Nephron progenitor cell (in vitro differentiated cells): ENCODE measurements at regions not wholly inside any gene's neighbourhood (a gene's known extent, or its start where the extent isn't known, plus 50 kb on each side); places are given as distances from the start of the nearest gene placed in this dataset.
"Not testable (repeated sequence)": the region's sequence is repeated elsewhere in the genome, so short reads cannot be mapped to it uniquely, and the experiment has no call there.

Source experiments
- DNase-seq: peaks from one replicate; pipeline ENCODE4 v3.0.0; 2021
- H3K27ac Mint-ChIP-seq: 2 replicates; pipeline ENCODE4 v1.8.0; 2021; ENCODE audit warnings: mild to moderate bottlenecking, moderate library complexity, mixed read lengths
- H3K27me3 Mint-ChIP-seq: 2 replicates; pipeline ENCODE4 v1.8.0; 2021; ENCODE audit warnings: mild to moderate bottlenecking, low read depth, mixed read lengths; ENCODE audit not compliant: poor library complexity
- H3K36me3 Mint-ChIP-seq: 2 replicates; pipeline ENCODE4 v1.8.0; 2021; ENCODE audit warnings: low read depth, mixed read lengths
- H3K4me1 Mint-ChIP-seq: 2 replicates; pipeline ENCODE4 v1.8.0; 2021; ENCODE audit warnings: mixed read lengths
- H3K4me3 Mint-ChIP-seq: 2 replicates; pipeline ENCODE4 v1.8.0; 2021; ENCODE audit warnings: mild to moderate bottlenecking, moderate library complexity, mixed read lengths
- H3K9me3 Mint-ChIP-seq: 2 replicates; pipeline ENCODE4 v1.8.0; 2021; ENCODE audit warnings: mild to moderate bottlenecking, moderate library complexity, mixed read lengths
- CTCF ChIP-seq: fragments of 200-600 bp; sonication (generic); IDR thresholded peaks from 2 replicates; pipeline ENCODE4 v1.5.0; 2021; ENCODE audit warnings: antibody characterized with exemption

DNA sequence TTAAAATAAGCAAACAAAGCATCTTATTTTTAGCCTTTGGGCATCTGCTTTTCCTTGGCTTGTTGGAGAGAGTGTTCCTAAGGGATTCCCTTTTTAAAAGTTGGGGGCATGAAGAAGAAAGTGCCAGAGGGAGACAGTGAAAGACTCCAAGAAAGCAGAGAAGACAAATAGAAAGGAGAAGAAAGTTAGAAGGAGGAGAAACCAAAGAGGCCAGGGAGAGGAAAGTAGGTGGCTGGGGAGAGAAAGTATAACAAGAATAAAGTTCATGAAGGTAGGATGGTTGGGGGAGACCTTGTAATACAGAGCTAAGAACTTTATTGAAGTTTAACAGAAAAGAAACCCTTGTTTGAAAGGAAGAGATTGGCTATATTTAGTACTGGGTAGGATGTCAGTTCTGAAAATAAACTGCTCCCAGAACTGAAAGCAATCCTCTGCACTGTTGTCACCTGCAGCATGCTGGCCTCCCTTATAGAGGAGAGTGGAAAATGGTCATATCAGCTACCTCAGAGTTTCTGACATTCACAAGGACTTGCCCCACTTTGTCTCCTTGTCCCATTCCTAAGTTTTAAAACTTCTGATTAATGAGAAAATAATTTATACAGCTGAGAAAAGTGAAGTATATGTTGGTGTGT, 125.3 kb upstream of the VAMP7 start:
- peaks cover 3% of the 10 kb centered on the region for H3K27me3 Mint-ChIP-seq
- no peak overlapping the region for H3K27ac Mint-ChIP-seq
- DNase-seq = no peak
- no peak for TF ChIP-seq CTCF
- peaks cover 7% of the 10 kb centered on the region for H3K9me3 Mint-ChIP-seq
- no peak overlapping the region for H3K4me3 Mint-ChIP-seq
- H3K36me3 Mint-ChIP-seq = no peaks in the 10 kb centered on the region
- H3K4me1 Mint-ChIP-seq = no peaks in the 10 kb centered on the region

DNA sequence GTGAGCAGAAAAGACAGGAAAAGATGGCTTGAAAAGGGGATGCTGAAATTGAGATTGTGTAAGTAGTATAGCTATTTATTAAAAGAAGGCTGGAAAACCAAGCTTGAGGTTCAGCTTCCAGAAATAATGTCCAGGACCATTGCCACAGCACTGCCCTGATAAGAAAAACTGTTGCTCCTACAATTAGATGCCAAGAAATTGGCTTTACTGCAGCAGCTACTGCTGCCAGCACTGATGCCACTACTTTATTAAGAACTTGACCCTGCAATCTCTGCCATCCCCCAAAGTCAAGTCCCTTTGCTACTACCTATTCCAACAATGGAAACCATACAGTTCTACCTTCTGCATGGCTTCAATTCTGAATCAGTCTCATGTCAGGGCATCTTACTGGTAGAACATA, 130.0 kb upstream of the VAMP7 start:
- Mint-ChIP-seq H3K36me3 (no peaks in the 10 kb centered on the region), H3K27me3 (no peaks in the 10 kb centered on the region), H3K4me3 (no peak overlapping the region), H3K9me3 (peaks cover 18% of the 10 kb centered on the region), H3K4me1 (no peaks in the 10 kb centered on the region), H3K27ac (no peak overlapping the region)
- no peak for DNase-seq
- no peak for TF ChIP-seq CTCF

GRCh38 chrX:155747520-155747919, 133.6 kb upstream of the VAMP7 start:
- Mint-ChIP-seq H3K27ac (no peak overlapping the region), H3K9me3 (peaks cover 27% of the 10 kb centered on the region), H3K36me3 (no peaks in the 10 kb centered on the region), H3K4me3 (no peak overlapping the region), H3K27me3 (no peaks in the 10 kb centered on the region), H3K4me1 (no peaks in the 10 kb centered on the region)
- DNase-seq = no peak
- no peak for TF ChIP-seq CTCF

- Mint-ChIP-seq H3K36me3 (peaks cover 5% of the 10 kb centered on the region), H3K9me3 (peaks cover 38% of the 10 kb centered on the region), H3K27ac (no peak overlapping the region), H3K27me3 (no peaks in the 10 kb centered on the region), H3K4me1 (no peaks in the 10 kb centered on the region), H3K4me3 (no peak overlapping the region)
- no peak for DNase-seq
- TF ChIP-seq CTCF = no peak
Measured at GRCh38 chrX:155745792-155746191, 133.0 kb upstream of the TMLHE start.

GRCh38 chrX:155744534-155744933, 131.8 kb upstream of the TMLHE start:
- Mint-ChIP-seq H3K4me1 (no peaks in the 10 kb centered on the region), H3K27me3 (no peaks in the 10 kb centered on the region), H3K27ac (no peak overlapping the region), H3K9me3 (peaks cover 43% of the 10 kb centered on the region), H3K4me3 (no peak overlapping the region), H3K36me3 (peaks cover 15% of the 10 kb centered on the region)
- no peak for DNase-seq
- TF ChIP-seq CTCF = no peak

- H3K36me3 Mint-ChIP-seq, H3K27ac Mint-ChIP-seq, H3K4me3 Mint-ChIP-seq, H3K27me3 Mint-ChIP-seq, DNase-seq, H3K4me1 Mint-ChIP-seq: not testable (repeated sequence)
- H3K9me3 Mint-ChIP-seq = peaks cover 74% of the 10 kb centered on the region
Measured at GRCh38 chrX:155728335-155728734, 115.6 kb upstream of the TMLHE start.
